ENCODE measurements at regions not wholly inside any gene's neighbourhood (a gene's known extent, or its start where the extent isn't known, plus 50 kb on each side); places are given as distances from the start of the nearest gene placed in this dataset.
"Not testable (repeated sequence)": the region's sequence is repeated elsewhere in the genome, so short reads cannot be mapped to it uniquely, and the experiment has no call there.

GRCh38 chr4:115287426-115287825, 174.0 kb upstream of the NDST4 start:
- no peak for DNase-seq

- DNase-seq, result no peak
These were observed 165.9 kb upstream of the NDST4 start for GRCh38 chr4:115279330-115279729.

- no peak for DNase-seq
These were observed 165.4 kb upstream of the NDST4 start for GRCh38 chr4:115278830-115279229.

- DNase-seq, result no peak
These were observed 162.2 kb upstream of the NDST4 start for GRCh38 chr4:115275615-115276014.

GRCh38 chr4:115274545-115274944, 161.1 kb upstream of the NDST4 start:
- no peak for DNase-seq

GRCh38 chr4:115272594-115272993, 159.2 kb upstream of the NDST4 start:
- DNase-seq, result no peak

- DNase-seq, result no peak
These were observed 158.8 kb upstream of the NDST4 start for GRCh38 chr4:115272185-115272584.

GRCh38 chr4:115260195-115260594, 146.8 kb upstream of the NDST4 start:
- no peak for DNase-seq

GRCh38 chr4:115259642-115260041, 146.2 kb upstream of the NDST4 start:
- no peak for DNase-seq

- DNase-seq, result no peak
These were observed 136.4 kb upstream of the NDST4 start for GRCh38 chr4:115249808-115250207.

- no peak for DNase-seq
These were observed 121.1 kb upstream of the NDST4 start for GRCh38 chr4:115234405-115235093.

- no peak for DNase-seq
These were observed 120.2 kb upstream of the NDST4 start for GRCh38 chr4:115233600-115233999.

- DNase-seq, result no peak
These were observed 116.5 kb upstream of the NDST4 start for GRCh38 chr4:115229873-115230272.

- DNase-seq, result no peak
These were observed 115.4 kb upstream of the NDST4 start for GRCh38 chr4:115228851-115229250.

GRCh38 chr4:115222061-115222460, 108.6 kb upstream of the NDST4 start:
- DNase-seq, result no peak

- no peak for DNase-seq
These were observed 106.4 kb upstream of the NDST4 start for GRCh38 chr4:115219862-115220261.

GRCh38 chr4:115219315-115219860, 106.0 kb upstream of the NDST4 start:
- DNase-seq, result no peak

GRCh38 chr4:115215935-115216334, 102.5 kb upstream of the NDST4 start:
- DNase-seq, result no peak

- DNase-seq, result no peak
These were observed 100.3 kb upstream of the NDST4 start for GRCh38 chr4:115213716-115214115.

- DNase-seq, result no peak
These were observed 87.6 kb upstream of the NDST4 start for GRCh38 chr4:115201042-115201330.

- not testable (repeated sequence) for DNase-seq
These were observed 87.0 kb upstream of the NDST4 start for GRCh38 chr4:115200201-115201041.

GRCh38 chr4:115194612-115195011, 81.2 kb upstream of the NDST4 start:
- DNase-seq, result not testable (repeated sequence)

GRCh38 chr4:115190529-115190928, 77.1 kb upstream of the NDST4 start:
- no peak for DNase-seq

GRCh38 chr4:115187136-115187535, 73.7 kb upstream of the NDST4 start:
- no peak for DNase-seq

All from CD4-positive, alpha-beta T cell treated with Interleukin-6 for 4 hours (primary cell).